Upper lobe of right lung (tissue), 1 donor: ENCODE measurements at regions not wholly inside any gene's neighbourhood (a gene's known extent, or its start where the extent isn't known, plus 50 kb on each side); places are given as distances from the start of the nearest gene placed in this dataset.

Experiments used
- ATAC-seq: fragments of 200-7000 bp; cut with Tn5 transposase; one replicate; pipeline ENCODE4 v1.9.1; 2020; ENCODE audit warnings: mild to moderate bottlenecking, moderate library complexity
- DNase-seq: peaks from one replicate; pipeline ENCODE4 v3.0.0-alpha.2; 2020
- H3K27ac ChIP-seq: fragments of 200-600 bp; one replicate; pipeline ENCODE4 v1.8.0; 2022
- H3K27me3 ChIP-seq: fragments of 200-600 bp; one replicate; pipeline ENCODE4 v1.8.0; 2022; ENCODE audit warnings: mild to moderate bottlenecking
- H3K36me3 ChIP-seq: fragments of 200-600 bp; one replicate; pipeline ENCODE4 v1.8.0; 2022
- H3K4me1 ChIP-seq: fragments of 200-600 bp; one replicate; pipeline ENCODE4 v1.8.0; 2022
- H3K4me3 ChIP-seq: fragments of 200-600 bp; one replicate; pipeline ENCODE4 v1.8.0; 2022; ENCODE audit warnings: mild to moderate bottlenecking
- H3K9me3 ChIP-seq: fragments of 200-600 bp; one replicate; pipeline ENCODE4 v1.8.0; 2022
- CTCF ChIP-seq: fragments of 200-600 bp; IDR thresholded peaks from one replicate; pipeline ENCODE4 v1.8.0; 2022; ENCODE audit warnings: antibody characterized with exemption
- intact Hi-C: fragments of 100-400 bp; cut with DNase I; formaldehyde crosslinking; loops from one replicate; pipeline ENCODE4 v1.11.0; 2022
- donor health status: DM: no; HTN: yes; CAD: no; lungs with severe emphysema.

- ATAC-seq (no peak), DNase-seq (no peak)
- H3K27me3 ChIP-seq = no peaks in the 10 kb centered on the region
- no peaks in the 10 kb centered on the region for H3K9me3 ChIP-seq
- no peak for TF ChIP-seq CTCF
- H3K36me3 ChIP-seq = no peaks in the 10 kb centered on the region
- no peaks in the 10 kb centered on the region for H3K4me1 ChIP-seq
- intact Hi-C loops = no loop called here
- H3K27ac ChIP-seq = no peak overlapping the region
- peak overlapping the region; percentile 38 for H3K4me3 ChIP-seq
These were observed 204.7 kb upstream of the HDAC9 start for GRCh38 chr7:18290865-18291264.

DNA sequence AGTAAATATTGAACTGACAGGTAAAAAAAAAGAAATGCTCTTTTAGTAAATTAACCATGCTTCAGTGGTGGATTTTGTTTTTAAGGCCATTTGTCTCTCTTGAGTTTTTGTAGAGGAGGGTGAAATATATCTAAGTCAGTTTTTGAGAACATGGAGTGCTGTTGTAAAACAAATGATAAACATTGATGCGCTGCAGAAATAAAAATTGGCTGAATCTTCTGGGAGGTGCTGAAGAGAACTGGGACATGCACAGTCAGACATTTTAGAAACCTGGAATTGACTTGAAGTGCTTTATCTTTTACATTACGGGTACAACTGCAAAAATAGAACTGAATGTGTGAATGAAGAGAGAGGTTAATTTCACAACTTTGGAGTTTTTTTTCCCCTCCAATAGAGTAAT lies 203.0 kb upstream of the HDAC9 start:
- Histone ChIP-seq H3K4me3 (peak overlapping the region; percentile 38), H3K27me3 (no peaks in the 10 kb centered on the region), H3K9me3 (no peaks in the 10 kb centered on the region), H3K36me3 (no peaks in the 10 kb centered on the region), H3K4me1 (no peaks in the 10 kb centered on the region), H3K27ac (no peak overlapping the region)
- intact Hi-C loops = no loop called here
- no peak for ATAC-seq
- no peak for DNase-seq
- TF ChIP-seq CTCF = no peak

DNA sequence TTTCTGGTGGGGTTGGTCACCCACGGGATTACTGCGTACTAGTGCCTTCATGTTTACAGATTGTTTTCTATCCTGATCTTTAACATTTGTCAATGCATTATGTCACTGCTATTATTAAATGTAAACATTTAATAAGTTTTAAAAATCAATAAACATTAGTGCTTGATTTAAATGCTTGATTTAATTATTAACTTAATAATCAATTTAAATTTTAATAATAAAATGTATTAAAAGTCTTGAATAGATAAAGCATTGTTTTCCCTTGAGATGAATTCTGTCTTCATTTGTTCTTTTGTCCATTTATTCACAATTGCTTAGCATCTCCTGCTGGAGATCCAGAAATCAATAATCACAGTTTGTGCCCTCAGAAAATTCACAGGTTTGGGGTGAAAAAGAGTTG lies 201.8 kb upstream of the HDAC9 start:
- DNase-seq (no peak), ATAC-seq (no peak)
- Histone ChIP-seq H3K9me3 (no peaks in the 10 kb centered on the region), H3K27ac (no peak overlapping the region), H3K4me3 (no peak overlapping the region), H3K27me3 (no peaks in the 10 kb centered on the region), H3K4me1 (no peaks in the 10 kb centered on the region), H3K36me3 (no peaks in the 10 kb centered on the region)
- TF ChIP-seq CTCF = no peak
- intact Hi-C loops = no loop called here

- H3K9me3 ChIP-seq = no peaks in the 10 kb centered on the region
- H3K27me3 ChIP-seq = no peaks in the 10 kb centered on the region
- no peak overlapping the region for H3K4me3 ChIP-seq
- no peak for TF ChIP-seq CTCF
- ATAC-seq (peak; percentile 74), DNase-seq (no peak)
- no peaks in the 10 kb centered on the region for H3K36me3 ChIP-seq
- H3K4me1 ChIP-seq = no peaks in the 10 kb centered on the region
- no peak overlapping the region for H3K27ac ChIP-seq
- intact Hi-C loops = no loop called here
These were observed 201.1 kb upstream of the HDAC9 start for GRCh38 chr7:18294411-18294810.

DNA sequence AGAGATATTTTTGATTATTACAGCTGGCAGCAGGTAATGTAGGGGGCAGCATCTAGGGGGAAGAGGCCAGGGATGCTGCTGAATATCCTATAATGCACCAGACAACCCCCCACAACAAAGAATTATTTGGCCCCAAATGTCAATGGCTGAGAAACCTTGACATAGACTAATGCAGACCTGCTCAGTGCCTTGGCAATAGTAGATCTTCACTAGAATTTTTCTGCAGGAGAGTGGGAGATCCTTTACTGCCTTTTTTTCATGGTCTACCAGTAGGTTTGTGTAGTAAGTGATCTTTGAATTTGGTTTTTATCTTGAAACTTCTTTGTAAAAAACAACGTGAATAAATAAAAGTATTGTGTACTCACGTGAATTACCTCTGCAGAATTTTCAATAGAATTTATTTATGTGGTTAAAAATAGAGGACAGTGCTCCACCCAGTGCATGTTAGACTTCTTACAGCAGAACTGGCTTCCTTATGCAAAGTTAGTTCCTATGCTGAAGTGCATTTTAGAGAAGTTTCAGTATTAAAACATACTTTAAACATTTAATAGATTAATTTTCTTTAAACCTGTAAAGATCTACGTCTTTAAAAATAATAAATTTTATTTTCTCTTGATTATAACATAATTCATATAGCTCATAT lies 199.6 kb upstream of the HDAC9 start:
- ATAC-seq = no peak
- no peak overlapping the region for H3K27ac ChIP-seq
- H3K36me3 ChIP-seq = no peaks in the 10 kb centered on the region
- no peak for DNase-seq
- H3K4me3 ChIP-seq = no peak overlapping the region
- H3K4me1 ChIP-seq = no peaks in the 10 kb centered on the region
- H3K27me3 ChIP-seq = no peaks in the 10 kb centered on the region
- intact Hi-C loops = no loop called here
- TF ChIP-seq CTCF = peak; percentile 19
- no peaks in the 10 kb centered on the region for H3K9me3 ChIP-seq

GRCh38 chr7:18302097-18302496 lies 193.5 kb upstream of the HDAC9 start:
- Histone ChIP-seq H3K27me3 (no peaks in the 10 kb centered on the region), H3K4me1 (no peaks in the 10 kb centered on the region), H3K9me3 (no peaks in the 10 kb centered on the region), H3K27ac (no peak overlapping the region), H3K36me3 (no peaks in the 10 kb centered on the region), H3K4me3 (no peak overlapping the region)
- ATAC-seq = no peak
- DNase-seq = no peak
- no peak for TF ChIP-seq CTCF
- intact Hi-C loops = no loop called here
